Mesendoderm (in vitro differentiated cells): ENCODE measurements at regions not wholly inside any gene's neighbourhood (a gene's known extent, or its start where the extent isn't known, plus 50 kb on each side); places are given as distances from the start of the nearest gene placed in this dataset.
A peak's percentile ranks its signal among the peaks of the same experiment; 100 is the strongest.

ENCODE experiments used
- DNase-seq: peaks from one replicate; pipeline ENCODE4 v3.0.0; 2013
- H2AK5ac ChIP-seq: 2 replicates; pipeline ENCODE4 v1.6.1; 2013; ENCODE audit warnings: low read length, inconsistent platforms
- H2BK120ac ChIP-seq: 2 replicates; pipeline ENCODE4 v1.6.1; 2013; ENCODE audit warnings: low read depth, mild to moderate bottlenecking, low read length, moderate library complexity, mixed read lengths
- H2BK15ac ChIP-seq: replicated peaks from 2 replicates; pipeline ENCODE4 v1.6.1; 2013; ENCODE audit warnings: low read depth, mild to moderate bottlenecking, moderate library complexity
- H2BK5ac ChIP-seq: 2 replicates; pipeline ENCODE4 v1.6.1; 2013; ENCODE audit warnings: low read length, inconsistent platforms
- H3K18ac ChIP-seq: 2 replicates; pipeline ENCODE4 v1.6.1; 2013; ENCODE audit warnings: mild to moderate bottlenecking, low read length, mixed read lengths
- H3K23ac ChIP-seq: one replicate; pipeline ENCODE4 v1.6.1; 2013; ENCODE audit warnings: low read length
- H3K27ac ChIP-seq: 2 replicates; pipeline ENCODE4 v1.5.1; 2013; ENCODE audit warnings: low read depth, mild to moderate bottlenecking, inconsistent platforms, low read length, moderate library complexity
- H3K27me3 ChIP-seq: 2 replicates; pipeline ENCODE4 v1.6.1; 2013; ENCODE audit warnings: low read length, control low read depth, mild to moderate bottlenecking, inconsistent platforms; ENCODE audit not compliant: insufficient read depth, poor library complexity
- H3K36me3 ChIP-seq: 2 replicates; pipeline ENCODE4 v1.6.1; 2013; ENCODE audit warnings: low read length, inconsistent platforms; ENCODE audit not compliant: control insufficient read depth, insufficient read depth
- H3K4ac ChIP-seq: one replicate; pipeline ENCODE4 v1.6.1; 2013; ENCODE audit warnings: low read depth, mild to moderate bottlenecking, low read length, moderate library complexity
- H3K4me1 ChIP-seq: 2 replicates; pipeline ENCODE4 v1.6.1; 2013; ENCODE audit warnings: low read depth, low read length, inconsistent platforms; ENCODE audit not compliant: control insufficient read depth
- H3K4me2 ChIP-seq: 2 replicates; pipeline ENCODE4 v1.6.1; 2013; ENCODE audit warnings: low read length
- H3K4me3 ChIP-seq: 2 replicates; pipeline ENCODE4 v1.5.1; 2013; ENCODE audit warnings: mild to moderate bottlenecking, low read length
- H3K56ac ChIP-seq: one replicate; pipeline ENCODE4 v1.6.1; 2013; ENCODE audit warnings: low read length
- H3K79me1 ChIP-seq: 2 replicates; pipeline ENCODE4 v1.6.1; 2013; ENCODE audit warnings: low read length, inconsistent platforms
- H3K79me2 ChIP-seq: 2 replicates; pipeline ENCODE4 v1.6.1; 2013; ENCODE audit warnings: mild to moderate bottlenecking, low read length; ENCODE audit not compliant: control insufficient read depth, insufficient read depth
- H3K9ac ChIP-seq: 2 replicates; pipeline ENCODE4 v1.6.1; 2013; ENCODE audit warnings: low read length, inconsistent platforms
- H4K5ac ChIP-seq: one replicate; pipeline ENCODE4 v1.6.1; 2013; ENCODE audit warnings: low read length
- H4K8ac ChIP-seq: one replicate; pipeline ENCODE4 v1.6.1; 2013; ENCODE audit warnings: low read depth, mild to moderate bottlenecking, control low read depth, low read length, moderate library complexity
- WGBS: extraction: QIAGEN DNeasy Blood & Tissue Kit; methylation state at CpG from one replicate; pipeline ENCODE4 v1.1.7; 2013; ENCODE audit warnings: low lambda C conversion rate, missing lambda C conversion rate; ENCODE audit not compliant: insufficient coverage; ENCODE audit errors: extremely low coverage; 5-methylcytosine and 5-hydroxymethylcytosine counted together

DNA sequence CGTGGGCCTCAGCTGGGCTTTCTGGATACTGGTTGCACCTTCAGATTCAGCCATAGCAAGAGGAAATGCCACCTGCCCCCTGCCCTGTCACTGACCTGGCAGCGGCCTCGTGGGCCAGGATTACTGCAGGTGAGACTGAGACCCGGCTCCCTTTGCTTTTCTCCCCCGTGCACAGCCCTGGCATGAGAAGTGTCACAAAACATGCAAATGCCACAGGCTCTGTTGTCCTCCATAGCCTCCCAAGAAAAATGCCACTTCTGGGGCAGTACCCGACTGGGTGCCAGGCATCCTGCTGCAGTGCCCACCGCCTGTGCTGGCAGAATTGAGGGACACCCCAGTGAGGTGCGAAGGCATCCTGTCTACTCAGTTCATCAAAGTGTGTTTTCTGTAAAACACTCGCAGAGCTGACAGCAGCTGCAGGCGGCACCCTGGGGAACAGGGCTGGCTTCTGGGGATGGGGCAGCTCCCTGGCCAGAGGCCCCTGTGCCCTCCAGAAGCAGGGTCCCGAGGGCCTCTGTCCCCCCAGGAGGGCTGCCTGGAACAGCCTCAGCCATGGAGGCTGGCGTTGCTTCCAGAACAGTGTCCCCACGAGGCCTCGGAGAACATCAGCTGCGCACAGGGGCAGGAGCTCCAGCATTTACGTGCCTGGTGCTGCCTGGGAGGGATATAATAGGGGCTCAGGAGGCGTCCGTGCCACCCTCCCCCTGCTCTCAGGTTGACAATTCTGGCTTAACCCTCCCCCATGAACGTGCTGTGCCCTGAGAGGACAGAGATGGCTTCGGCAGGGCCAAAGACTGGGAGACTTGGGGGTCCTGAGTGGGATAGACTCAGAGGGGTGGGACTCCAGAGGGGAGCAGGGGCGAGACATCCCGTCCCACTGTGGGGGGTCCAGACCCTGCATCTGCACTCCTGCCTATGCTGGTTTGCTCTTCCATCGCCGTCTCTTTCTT, 99.5 kb upstream of the NKX1-1 start:
- H3K36me3 ChIP-seq = no peaks in the 10 kb centered on the region
- H3K79me2 ChIP-seq = no peaks in the 10 kb centered on the region
- no peaks in the 10 kb centered on the region for H3K27me3 ChIP-seq
- H3K18ac ChIP-seq = no peak overlapping the region
- H4K5ac ChIP-seq = no peak overlapping the region
- no peak overlapping the region for H3K4me2 ChIP-seq
- no peak overlapping the region for H3K4me3 ChIP-seq
- no peaks in the 10 kb centered on the region for H3K4me1 ChIP-seq
- H3K27ac ChIP-seq = no peak overlapping the region
- no peak for DNase-seq
- H4K8ac ChIP-seq = no peak overlapping the region
- no peak overlapping the region for H2BK5ac ChIP-seq
- H3K4ac ChIP-seq = no peak overlapping the region
- WGBS = no CpG with 5 or more reads among the region's 24 CpGs
- no peak overlapping the region for H3K9ac ChIP-seq
- H2BK120ac ChIP-seq = no peak overlapping the region
- no peak overlapping the region for H2AK5ac ChIP-seq
- H2BK15ac ChIP-seq = no peak overlapping the region
- no peaks in the 10 kb centered on the region for H3K79me1 ChIP-seq
- no peak overlapping the region for H3K56ac ChIP-seq
- no peak overlapping the region for H3K23ac ChIP-seq

DNA sequence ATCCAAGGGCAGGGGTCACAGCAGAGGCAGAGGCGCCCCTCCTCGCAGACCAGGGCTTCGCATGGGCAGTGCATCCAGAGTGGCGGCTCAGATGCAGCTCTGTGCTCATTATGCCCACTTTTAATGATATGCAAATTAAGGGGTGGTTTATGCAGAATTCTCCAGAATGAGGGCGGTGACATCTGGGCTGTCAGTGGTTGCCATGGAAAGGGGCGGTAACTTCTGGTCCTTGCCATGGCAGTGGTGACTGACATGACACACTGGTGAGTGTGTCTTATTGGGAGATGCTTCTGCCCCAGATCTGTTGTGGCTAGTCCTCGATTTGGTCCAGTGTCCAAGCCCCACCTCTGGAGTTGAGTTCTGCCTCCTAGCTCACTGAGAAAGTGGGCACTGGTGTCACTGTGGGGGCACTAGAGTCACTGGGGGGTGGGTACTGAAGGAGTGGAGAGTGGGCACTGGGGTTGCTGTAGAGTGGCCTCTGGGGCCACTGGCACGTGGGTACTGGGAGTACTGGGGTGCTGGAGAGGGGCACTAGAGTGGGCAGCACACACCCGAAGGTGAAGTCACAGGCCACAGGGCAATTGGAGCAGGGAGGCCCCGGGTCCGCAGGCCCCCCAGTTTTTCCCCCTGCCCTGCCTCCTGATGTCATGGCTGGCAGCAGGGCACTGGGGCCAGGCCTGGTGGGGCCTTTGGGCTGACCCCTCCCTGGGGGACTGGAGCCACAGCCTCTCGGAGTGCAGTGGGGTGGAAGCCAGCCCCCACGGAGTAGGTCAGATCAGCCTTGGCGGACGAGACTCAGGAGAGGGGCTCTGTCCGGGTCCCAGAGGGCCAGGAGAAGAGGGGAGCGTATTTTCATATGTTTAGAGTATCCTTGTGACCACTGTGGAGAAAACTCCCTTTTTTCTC, 98.6 kb upstream of the NKX1-1 start:
- no peak overlapping the region for H2AK5ac ChIP-seq
- H3K4ac ChIP-seq = no peak overlapping the region
- H3K4me3 ChIP-seq = no peak overlapping the region
- DNase-seq = peak; percentile 2
- H3K79me1 ChIP-seq = no peaks in the 10 kb centered on the region
- no peak overlapping the region for H3K18ac ChIP-seq
- no CpG with 5 or more reads among the region's 17 CpGs for WGBS
- H3K36me3 ChIP-seq = no peaks in the 10 kb centered on the region
- H4K8ac ChIP-seq = no peak overlapping the region
- no peaks in the 10 kb centered on the region for H3K79me2 ChIP-seq
- no peak overlapping the region for H3K56ac ChIP-seq
- no peak overlapping the region for H2BK5ac ChIP-seq
- no peak overlapping the region for H2BK120ac ChIP-seq
- no peaks in the 10 kb centered on the region for H3K27me3 ChIP-seq
- no peak overlapping the region for H4K5ac ChIP-seq
- no peak overlapping the region for H2BK15ac ChIP-seq
- no peak overlapping the region for H3K9ac ChIP-seq
- H3K4me2 ChIP-seq = no peak overlapping the region
- H3K4me1 ChIP-seq = no peaks in the 10 kb centered on the region
- H3K27ac ChIP-seq = no peak overlapping the region
- H3K23ac ChIP-seq = no peak overlapping the region

DNA sequence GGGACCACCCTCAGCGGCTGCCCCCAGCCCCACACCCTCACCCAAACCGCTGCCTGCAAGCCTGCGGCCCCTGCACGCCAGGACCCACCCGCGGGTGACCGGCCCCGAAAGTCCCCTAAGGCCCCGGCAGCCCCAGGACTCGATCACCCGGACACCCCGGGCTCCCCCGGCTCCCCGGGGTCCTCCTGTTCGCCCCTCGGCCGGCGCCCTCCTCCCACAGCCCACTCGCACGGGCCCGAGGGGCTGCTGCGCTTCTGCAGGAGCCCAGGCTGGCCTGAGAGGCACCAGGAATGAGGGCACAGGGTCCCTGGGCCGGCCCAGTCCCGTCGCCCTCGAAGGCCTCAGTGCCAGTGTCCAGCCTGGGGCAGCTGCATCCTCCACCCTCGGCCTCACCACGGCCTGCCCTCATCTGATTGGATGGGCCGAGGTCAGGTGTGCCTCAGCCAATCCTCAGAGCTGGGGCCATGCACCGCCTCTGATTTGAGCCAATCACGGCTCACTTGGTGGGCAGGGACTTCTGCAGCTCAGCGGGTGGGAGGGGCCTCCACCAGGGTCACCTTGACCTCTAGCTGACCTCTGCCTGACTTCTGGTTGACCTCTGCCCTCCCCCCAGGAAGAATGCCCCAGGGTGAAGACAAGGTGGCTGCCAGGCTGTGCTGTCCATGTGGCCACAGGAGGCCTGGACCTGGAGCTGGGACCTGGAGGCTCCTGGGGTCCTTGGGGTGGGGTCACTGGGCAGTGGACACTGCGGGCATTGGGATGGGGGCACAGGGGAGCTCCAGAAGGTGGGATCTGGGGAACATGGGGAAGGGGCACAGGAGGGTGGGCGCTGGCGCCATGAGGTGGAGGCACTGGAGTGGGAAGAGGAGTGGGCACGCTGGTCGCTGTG, 97.6 kb upstream of the NKX1-1 start:
- no peak overlapping the region for H3K9ac ChIP-seq
- no peak overlapping the region for H2AK5ac ChIP-seq
- no peak overlapping the region for H2BK15ac ChIP-seq
- H3K27ac ChIP-seq = no peak overlapping the region
- H4K5ac ChIP-seq = no peak overlapping the region
- no peaks in the 10 kb centered on the region for H3K79me1 ChIP-seq
- peak; percentile 2 for DNase-seq
- no peaks in the 10 kb centered on the region for H3K27me3 ChIP-seq
- H3K4me3 ChIP-seq = no peak overlapping the region
- H3K4me2 ChIP-seq = no peak overlapping the region
- no peaks in the 10 kb centered on the region for H3K79me2 ChIP-seq
- H3K36me3 ChIP-seq = no peaks in the 10 kb centered on the region
- no peak overlapping the region for H3K23ac ChIP-seq
- H2BK5ac ChIP-seq = no peak overlapping the region
- H2BK120ac ChIP-seq = no peak overlapping the region
- WGBS = no CpG with 5 or more reads among the region's 37 CpGs
- no peak overlapping the region for H3K18ac ChIP-seq
- H4K8ac ChIP-seq = no peak overlapping the region
- no peak overlapping the region for H3K56ac ChIP-seq
- H3K4ac ChIP-seq = no peak overlapping the region
- H3K4me1 ChIP-seq = no peaks in the 10 kb centered on the region

DNA sequence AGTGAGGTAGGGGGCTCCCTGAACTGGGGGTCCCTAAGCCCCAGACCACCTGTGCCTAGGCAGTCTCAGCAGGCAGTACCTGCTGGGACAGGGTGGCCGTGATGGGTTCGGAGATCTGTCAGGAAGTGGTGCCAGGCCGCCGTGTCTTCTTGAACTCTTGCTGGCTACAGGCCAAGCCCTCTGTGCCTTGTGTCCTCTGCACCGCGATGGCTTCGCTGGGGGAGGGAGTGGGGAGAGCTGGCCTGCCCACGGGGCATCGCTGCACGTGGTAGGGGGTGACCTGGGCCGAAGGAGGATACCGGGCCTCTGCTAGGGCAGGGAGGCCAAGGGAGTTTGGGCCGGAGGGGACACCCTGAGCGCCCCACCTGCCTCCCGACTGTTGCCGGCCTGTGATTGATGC, 96.7 kb upstream of the NKX1-1 start:
- Histone ChIP-seq H4K8ac (no peak overlapping the region), H3K27me3 (no peaks in the 10 kb centered on the region), H3K56ac (no peak overlapping the region), H2BK15ac (no peak overlapping the region), H3K4ac (no peak overlapping the region), H3K4me2 (no peak overlapping the region), H2BK5ac (no peak overlapping the region), H3K23ac (no peak overlapping the region), H3K79me1 (no peaks in the 10 kb centered on the region), H3K36me3 (no peaks in the 10 kb centered on the region), H2AK5ac (no peak overlapping the region), H3K27ac (no peak overlapping the region), H3K79me2 (no peaks in the 10 kb centered on the region), H4K5ac (no peak overlapping the region), H3K18ac (no peak overlapping the region), H3K4me3 (no peak overlapping the region), H2BK120ac (no peak overlapping the region), H3K9ac (no peak overlapping the region), H3K4me1 (no peaks in the 10 kb centered on the region)
- no CpG with 5 or more reads among the region's 16 CpGs for WGBS
- no peak for DNase-seq

DNA sequence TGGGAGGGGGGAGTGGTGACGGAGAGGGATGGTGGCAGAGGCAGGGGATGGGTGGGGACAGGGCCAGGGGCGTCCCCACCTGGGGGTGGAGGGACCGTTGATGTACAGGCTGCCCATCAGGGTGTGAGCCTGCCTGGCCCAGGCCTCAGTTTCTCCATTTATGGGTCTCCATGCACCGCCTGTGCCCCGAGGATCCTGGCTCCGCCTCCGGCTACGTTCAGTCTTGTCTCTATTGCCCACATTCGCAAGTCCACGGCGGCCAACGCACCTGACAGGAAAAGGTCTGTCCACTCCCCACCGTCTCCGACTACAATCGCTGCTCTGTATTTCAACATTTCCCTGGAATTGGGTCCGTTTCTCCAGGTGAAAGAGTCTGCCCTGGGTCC, 96.3 kb upstream of the NKX1-1 start:
- Histone ChIP-seq H3K36me3 (no peaks in the 10 kb centered on the region), H3K4me2 (no peak overlapping the region), H2BK5ac (no peak overlapping the region), H3K23ac (no peak overlapping the region), H3K79me1 (no peaks in the 10 kb centered on the region), H3K4me3 (no peak overlapping the region), H3K79me2 (no peaks in the 10 kb centered on the region), H3K56ac (no peak overlapping the region), H3K27ac (no peak overlapping the region), H3K4ac (no peak overlapping the region), H4K5ac (no peak overlapping the region), H2BK15ac (no peak overlapping the region), H2BK120ac (no peak overlapping the region), H3K4me1 (no peaks in the 10 kb centered on the region), H3K27me3 (no peaks in the 10 kb centered on the region), H3K18ac (no peak overlapping the region), H4K8ac (no peak overlapping the region), H2AK5ac (no peak overlapping the region), H3K9ac (no peak overlapping the region)
- no CpG with 5 or more reads among the region's 16 CpGs for WGBS
- DNase-seq = no peak
